ENCODE measurements at regions not wholly inside any gene's neighbourhood (a gene's known extent, or its start where the extent isn't known, plus 50 kb on each side); places are given as distances from the start of the nearest gene placed in this dataset.
"Not testable (repeated sequence)": the region's sequence is repeated elsewhere in the genome, so short reads cannot be mapped to it uniquely, and the experiment has no call there.

DNA sequence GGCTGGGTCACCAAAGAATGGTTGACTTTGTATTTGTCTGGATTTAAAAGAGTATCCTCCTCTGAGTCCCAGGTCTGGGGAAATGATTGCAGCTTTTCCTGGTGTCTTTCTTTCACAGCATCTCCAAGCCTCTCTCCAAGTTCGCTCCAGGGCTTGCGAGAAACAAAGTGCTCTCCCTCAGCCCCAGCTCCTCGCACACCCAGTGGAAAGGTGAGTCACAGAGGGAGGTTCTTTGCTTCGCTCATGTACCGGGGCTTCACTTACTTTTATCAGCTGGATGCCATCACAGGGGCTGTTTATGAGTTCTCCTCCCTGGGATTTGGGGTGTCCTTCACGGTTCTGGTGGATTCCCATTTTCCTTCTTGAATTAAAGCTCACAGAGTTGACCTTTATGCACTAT, 252.2 kb upstream of the PLPP4 start:
- no peaks in the 10 kb centered on the region for H3K4me1 Mint-ChIP-seq (ENCODE audit: low read depth)
- H3K27me3 Mint-ChIP-seq (ENCODE audit: insufficient read depth): peaks cover 1% of the 10 kb centered on the region; the same call in 1 of the 2 replicates
- no peak overlapping the region for H3K4me3 Mint-ChIP-seq
- no peak overlapping the region for H3K27ac Mint-ChIP-seq
- no peak for DNase-seq
- no peaks in the 10 kb centered on the region for H3K9me3 Mint-ChIP-seq
- H3K36me3 Mint-ChIP-seq (ENCODE audit: low read depth): no peaks in the 10 kb centered on the region
- TF ChIP-seq, protein P1, sequence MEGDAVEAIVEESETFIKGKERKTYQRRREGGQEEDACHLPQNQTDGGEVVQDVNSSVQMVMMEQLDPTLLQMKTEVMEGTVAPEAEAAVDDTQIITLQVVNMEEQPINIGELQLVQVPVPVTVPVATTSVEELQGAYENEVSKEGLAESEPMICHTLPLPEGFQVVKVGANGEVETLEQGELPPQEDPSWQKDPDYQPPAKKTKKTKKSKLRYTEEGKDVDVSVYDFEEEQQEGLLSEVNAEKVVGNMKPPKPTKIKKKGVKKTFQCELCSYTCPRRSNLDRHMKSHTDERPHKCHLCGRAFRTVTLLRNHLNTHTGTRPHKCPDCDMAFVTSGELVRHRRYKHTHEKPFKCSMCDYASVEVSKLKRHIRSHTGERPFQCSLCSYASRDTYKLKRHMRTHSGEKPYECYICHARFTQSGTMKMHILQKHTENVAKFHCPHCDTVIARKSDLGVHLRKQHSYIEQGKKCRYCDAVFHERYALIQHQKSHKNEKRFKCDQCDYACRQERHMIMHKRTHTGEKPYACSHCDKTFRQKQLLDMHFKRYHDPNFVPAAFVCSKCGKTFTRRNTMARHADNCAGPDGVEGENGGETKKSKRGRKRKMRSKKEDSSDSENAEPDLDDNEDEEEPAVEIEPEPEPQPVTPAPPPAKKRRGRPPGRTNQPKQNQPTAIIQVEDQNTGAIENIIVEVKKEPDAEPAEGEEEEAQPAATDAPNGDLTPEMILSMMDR (IDR thresholded peaks at IDR 0.05): no peak

GRCh38 chr10:120205368-120206018, 251.5 kb upstream of the PLPP4 start:
- H3K27ac Mint-ChIP-seq: no peak overlapping the region
- H3K27me3 Mint-ChIP-seq (ENCODE audit: insufficient read depth): peaks cover 1% of the 10 kb centered on the region; the same call in 1 of the 2 replicates
- H3K4me1 Mint-ChIP-seq (ENCODE audit: low read depth): no peaks in the 10 kb centered on the region
- H3K36me3 Mint-ChIP-seq (ENCODE audit: low read depth): no peaks in the 10 kb centered on the region
- TF ChIP-seq, protein P1 (IDR thresholded peaks at IDR 0.05): no peak
- DNase-seq: no peak
- H3K9me3 Mint-ChIP-seq: no peaks in the 10 kb centered on the region
- no peak overlapping the region for H3K4me3 Mint-ChIP-seq

DNA sequence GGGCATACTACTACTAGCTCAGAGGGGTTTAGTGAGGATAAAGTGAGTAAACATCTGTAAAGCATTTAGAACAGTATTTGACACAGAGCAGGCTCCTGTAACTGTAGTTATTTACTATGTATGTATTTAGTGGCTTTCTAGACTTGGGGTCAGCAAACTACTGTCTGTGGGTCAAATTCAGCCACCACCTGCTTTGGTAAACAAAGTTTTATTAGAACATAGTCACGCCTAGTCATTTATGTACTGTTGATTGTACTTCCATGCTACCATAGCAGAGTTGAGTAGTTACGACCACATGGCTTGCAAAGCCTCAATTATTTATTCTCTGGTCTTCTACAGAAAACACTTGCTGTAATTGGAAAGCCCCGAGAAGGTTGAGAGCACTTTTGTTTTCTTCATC, 248.5 kb upstream of the PLPP4 start:
- DNase-seq: no peak
- Mint-ChIP-seq H3K4me1 (ENCODE audit: low read depth) (no peaks in the 10 kb centered on the region), H3K27ac (no peak overlapping the region), H3K4me3 (no peak overlapping the region), H3K27me3 (ENCODE audit: insufficient read depth) (peaks cover 1% of the 10 kb centered on the region; the same call in 1 of the 2 replicates), H3K9me3 (no peaks in the 10 kb centered on the region), H3K36me3 (ENCODE audit: low read depth) (no peaks in the 10 kb centered on the region)
- TF ChIP-seq, protein P1 (IDR thresholded peaks at IDR 0.05): no peak

- H3K27me3 Mint-ChIP-seq (ENCODE audit: insufficient read depth): peaks cover 2% of the 10 kb centered on the region
- H3K9me3 Mint-ChIP-seq: no peaks in the 10 kb centered on the region
- H3K4me1 Mint-ChIP-seq (ENCODE audit: low read depth): no peaks in the 10 kb centered on the region
- DNase-seq: no peak
- H3K27ac Mint-ChIP-seq: no peak overlapping the region
- no peaks in the 10 kb centered on the region for H3K36me3 Mint-ChIP-seq (ENCODE audit: low read depth)
- TF ChIP-seq, protein P1 (IDR thresholded peaks at IDR 0.05): no peak
- no peak overlapping the region for H3K4me3 Mint-ChIP-seq
Observed at GRCh38 chr10:120209124-120209762, 247.8 kb upstream of the PLPP4 start.

GRCh38 chr10:120212275-120212674, 244.8 kb upstream of the PLPP4 start:
- Mint-ChIP-seq H3K27ac (no peak overlapping the region), H3K27me3 (ENCODE audit: insufficient read depth) (peaks cover 1% of the 10 kb centered on the region; the same call in 1 of the 2 replicates), H3K36me3 (ENCODE audit: low read depth) (no peaks in the 10 kb centered on the region), H3K4me3 (no peak overlapping the region), H3K4me1 (ENCODE audit: low read depth) (no peaks in the 10 kb centered on the region), H3K9me3 (no peaks in the 10 kb centered on the region)
- TF ChIP-seq, protein P1 (IDR thresholded peaks at IDR 0.05): no peak
- no peak for DNase-seq

GRCh38 chr10:120213283-120213682, 243.7 kb upstream of the PLPP4 start:
- H3K4me3 Mint-ChIP-seq; H3K27me3 Mint-ChIP-seq (ENCODE audit: insufficient read depth); H3K27ac Mint-ChIP-seq; H3K9me3 Mint-ChIP-seq; H3K4me1 Mint-ChIP-seq (ENCODE audit: low read depth); DNase-seq; H3K36me3 Mint-ChIP-seq (ENCODE audit: low read depth): not testable (repeated sequence)
